Uterus (tissue), 2 donors: ENCODE measurements at regions not wholly inside any gene's neighbourhood (a gene's known extent, or its start where the extent isn't known, plus 50 kb on each side); places are given as distances from the start of the nearest gene placed in this dataset.

ENCODE experiments used
- POLR2A ChIP-seq, 2 donors: fragments of 450-650 bp; IDR thresholded peaks; one replicate each; pipeline ENCODE4 v1.6.1; 2016; ENCODE audit warnings: antibody characterized with exemption in 2 of 2, mild to moderate bottlenecking in 1 of 2, moderate library complexity in 1 of 2
- TF ChIP-seq, protein P1 (sequence below), 4 experiments: fragments of 200-600 bp in 2 of 4; fragments of 450-650 bp in 2 of 4; sonication (generic) in 2 of 4; IDR thresholded peaks; one replicate each; pipeline ENCODE4 v1.5.1; 2016 to 2019; ENCODE audit warnings: antibody characterized with exemption in 4 of 4, mild to moderate bottlenecking in 2 of 4, moderate library complexity in 1 of 4

DNA sequence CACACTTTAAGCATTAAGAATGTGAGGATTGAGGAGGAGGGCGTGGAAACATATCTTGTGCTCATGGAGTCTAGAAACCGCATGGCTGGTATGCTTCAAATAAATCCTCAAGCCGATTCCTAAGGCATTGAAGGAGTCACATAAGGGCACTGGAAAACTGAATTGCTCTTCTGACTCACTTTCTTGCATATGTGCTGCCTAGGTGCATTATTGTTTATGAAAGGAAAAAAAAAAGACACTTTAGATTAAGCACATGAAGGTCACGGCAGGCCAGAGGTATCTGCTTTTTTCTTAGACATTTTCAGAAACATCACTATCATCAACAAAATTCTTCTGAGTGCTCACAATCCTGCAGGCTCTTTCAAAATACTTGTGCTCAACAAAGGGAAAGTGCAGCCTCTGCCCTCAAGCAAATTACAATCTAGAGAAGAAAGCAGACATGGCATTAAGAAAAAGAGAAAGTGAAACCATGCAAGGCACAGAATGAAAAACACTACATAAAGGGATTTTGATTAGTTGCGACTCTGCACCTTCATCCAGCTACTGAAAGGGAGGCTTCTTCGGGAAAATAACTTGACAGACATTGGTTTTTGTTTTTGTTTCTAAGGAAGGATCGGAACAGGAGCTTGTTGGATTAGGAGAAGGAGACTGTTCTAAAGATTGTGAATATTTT, 2117.6 kb downstream of the MAT2B start:
- TF ChIP-seq, protein P1, sequence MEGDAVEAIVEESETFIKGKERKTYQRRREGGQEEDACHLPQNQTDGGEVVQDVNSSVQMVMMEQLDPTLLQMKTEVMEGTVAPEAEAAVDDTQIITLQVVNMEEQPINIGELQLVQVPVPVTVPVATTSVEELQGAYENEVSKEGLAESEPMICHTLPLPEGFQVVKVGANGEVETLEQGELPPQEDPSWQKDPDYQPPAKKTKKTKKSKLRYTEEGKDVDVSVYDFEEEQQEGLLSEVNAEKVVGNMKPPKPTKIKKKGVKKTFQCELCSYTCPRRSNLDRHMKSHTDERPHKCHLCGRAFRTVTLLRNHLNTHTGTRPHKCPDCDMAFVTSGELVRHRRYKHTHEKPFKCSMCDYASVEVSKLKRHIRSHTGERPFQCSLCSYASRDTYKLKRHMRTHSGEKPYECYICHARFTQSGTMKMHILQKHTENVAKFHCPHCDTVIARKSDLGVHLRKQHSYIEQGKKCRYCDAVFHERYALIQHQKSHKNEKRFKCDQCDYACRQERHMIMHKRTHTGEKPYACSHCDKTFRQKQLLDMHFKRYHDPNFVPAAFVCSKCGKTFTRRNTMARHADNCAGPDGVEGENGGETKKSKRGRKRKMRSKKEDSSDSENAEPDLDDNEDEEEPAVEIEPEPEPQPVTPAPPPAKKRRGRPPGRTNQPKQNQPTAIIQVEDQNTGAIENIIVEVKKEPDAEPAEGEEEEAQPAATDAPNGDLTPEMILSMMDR (IDR thresholded peaks at IDR 0.05): no peak
- TF ChIP-seq POLR2A (IDR thresholded peaks at IDR 0.05): no peak
